ENCODE measurements at regions not wholly inside any gene's neighbourhood (a gene's known extent, or its start where the extent isn't known, plus 50 kb on each side); places are given as distances from the start of the nearest gene placed in this dataset.
"Not testable (repeated sequence)": the region's sequence is repeated elsewhere in the genome, so short reads cannot be mapped to it uniquely, and the experiment has no call there.

GRCh38 chr2:128594651-128594910, 275.9 kb upstream of the HS6ST1 start:
- TF ChIP-seq CTCF (IDR thresholded peaks at IDR 0.05; ENCODE audit: insufficient read depth, low read length, missing control alignments): no peak
- H3K4me3 ChIP-seq (ENCODE audit: low read depth, low read length): no peak overlapping the region
- DNase-seq (ENCODE audit: low read depth, low spot score): no peak
- ChIA-PET POLR2A (no interaction called here), CTCF (no interaction called here)

GRCh38 chr2:128594953-128595677, 276.4 kb upstream of the HS6ST1 start:
- ChIA-PET CTCF (no interaction called here), POLR2A (no interaction called here)
- TF ChIP-seq CTCF (IDR thresholded peaks at IDR 0.05; ENCODE audit: insufficient read depth, low read length, missing control alignments): no peak

GRCh38 chr2:128595763-128596395, 277.2 kb upstream of the HS6ST1 start:
- ChIA-PET POLR2A (no interaction called here), CTCF (no interaction called here)
- TF ChIP-seq CTCF (IDR thresholded peaks at IDR 0.05; ENCODE audit: insufficient read depth, low read length, missing control alignments): no peak
- H3K4me3 ChIP-seq (ENCODE audit: low read depth, low read length): no peak overlapping the region
- no peak for DNase-seq (ENCODE audit: low read depth, low spot score)

More at GRCh38 chr2:128594953-128595677, 276.4 kb upstream of the HS6ST1 start:
- DNase-seq (ENCODE audit: low read depth, low spot score): no peak
- H3K4me3 ChIP-seq (ENCODE audit: low read depth, low read length): no peak overlapping the region

- no peak for TF ChIP-seq CTCF (IDR thresholded peaks at IDR 0.05; ENCODE audit: insufficient read depth, low read length, missing control alignments)
- H3K4me3 ChIP-seq (ENCODE audit: low read depth, low read length): no peak overlapping the region
- CTCF ChIA-PET: interaction anchor here (1.4 kb wide), 1 partner anchor 11 kb away, joined by 4 read pairs; no protein-coding TSS in a partner anchor
- POLR2A ChIA-PET: no interaction called here
- no peak for DNase-seq (ENCODE audit: low read depth, low spot score)
These were observed 277.9 kb upstream of the HS6ST1 start for GRCh38 chr2:128596396-128597120.

- no peak for DNase-seq (ENCODE audit: low read depth, low spot score)
- no peak for TF ChIP-seq CTCF (IDR thresholded peaks at IDR 0.05; ENCODE audit: insufficient read depth, low read length, missing control alignments)
- H3K4me3 ChIP-seq (ENCODE audit: low read depth, low read length): no peak overlapping the region
- ChIA-PET CTCF (interaction anchor here (1.4 kb wide), 1 partner anchor 11 kb away, joined by 4 read pairs; no protein-coding TSS in a partner anchor), POLR2A (interaction anchor here (0.7 kb wide), 1 partner anchor 24 kb away, joined by 3 read pairs; no protein-coding TSS in a partner anchor)
These were observed 278.6 kb upstream of the HS6ST1 start for GRCh38 chr2:128597121-128597762.

- DNase-seq (ENCODE audit: low read depth, low spot score); H3K4me3 ChIP-seq (ENCODE audit: low read depth, low read length); CTCF ChIA-PET; POLR2A ChIA-PET: not testable (repeated sequence)
These were observed 279.6 kb upstream of the HS6ST1 start for GRCh38 chr2:128598260-128598659.

Measured in AG04449 (cell line).